SKM-1 treated with dmso at 0.1 percent for 144 hours (cell line): ENCODE measurements at regions not wholly inside any gene's neighbourhood (a gene's known extent, or its start where the extent isn't known, plus 50 kb on each side); places are given as distances from the start of the nearest gene placed in this dataset.

Experiments
- DNase-seq: peaks from one replicate; lab custom pipeline; 2025; ENCODE audit not compliant: unreplicated experiment; lab: John Stamatoyannopoulos, UW

DNA sequence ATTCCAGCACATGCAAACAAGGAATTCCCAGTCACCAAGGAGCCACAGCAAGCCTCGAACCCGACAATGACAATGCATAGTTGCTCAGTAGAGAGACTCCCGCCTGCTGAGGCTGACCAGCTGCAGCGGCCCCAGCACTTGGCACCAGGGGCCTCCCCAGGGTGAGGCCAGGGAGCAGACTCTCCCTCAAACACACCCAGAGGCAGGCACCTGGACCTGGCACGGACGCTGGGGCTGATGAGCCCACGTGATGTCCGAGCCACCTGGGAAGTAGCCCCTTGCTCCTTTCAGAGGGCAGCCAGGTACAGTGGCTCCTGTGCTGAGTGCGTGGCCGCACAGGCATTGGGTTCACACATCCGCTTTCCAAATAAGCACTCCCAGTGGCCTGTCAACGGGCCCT, 315.9 kb upstream of the TGFBR2 start:
- no peak for DNase-seq

DNA sequence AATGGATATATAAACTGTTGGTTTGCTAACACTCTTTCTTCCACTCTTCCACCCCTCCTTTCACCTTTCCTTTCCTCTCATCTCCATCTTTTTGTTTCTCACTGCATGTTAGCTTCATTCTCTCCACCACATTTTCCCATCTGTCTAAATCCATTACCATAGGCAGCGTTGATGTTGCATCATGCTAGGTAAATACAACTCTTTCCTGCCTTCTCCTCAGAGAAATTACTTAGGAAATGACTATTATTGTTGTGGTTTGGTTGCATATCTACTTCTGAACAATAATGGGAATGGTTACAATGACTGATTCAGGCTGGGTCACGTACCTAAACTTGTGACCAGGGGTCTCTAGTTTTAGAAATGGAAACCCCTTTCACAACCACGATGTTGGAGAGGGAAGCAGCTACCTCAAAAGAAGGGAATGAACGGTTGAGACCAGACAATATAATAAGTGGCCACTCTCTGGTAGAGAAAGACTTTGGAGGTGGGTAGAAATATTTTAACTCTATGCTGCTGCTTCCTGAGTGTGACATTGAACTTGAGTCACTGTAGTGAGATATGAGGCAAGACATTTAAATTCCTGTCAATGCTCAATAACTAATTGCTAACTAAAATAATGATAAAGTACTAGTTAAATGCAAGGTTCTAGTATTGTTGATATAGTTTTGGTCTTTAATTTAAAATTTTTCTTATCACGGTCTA, 314.1 kb upstream of the TGFBR2 start:
- no peak for DNase-seq

DNA sequence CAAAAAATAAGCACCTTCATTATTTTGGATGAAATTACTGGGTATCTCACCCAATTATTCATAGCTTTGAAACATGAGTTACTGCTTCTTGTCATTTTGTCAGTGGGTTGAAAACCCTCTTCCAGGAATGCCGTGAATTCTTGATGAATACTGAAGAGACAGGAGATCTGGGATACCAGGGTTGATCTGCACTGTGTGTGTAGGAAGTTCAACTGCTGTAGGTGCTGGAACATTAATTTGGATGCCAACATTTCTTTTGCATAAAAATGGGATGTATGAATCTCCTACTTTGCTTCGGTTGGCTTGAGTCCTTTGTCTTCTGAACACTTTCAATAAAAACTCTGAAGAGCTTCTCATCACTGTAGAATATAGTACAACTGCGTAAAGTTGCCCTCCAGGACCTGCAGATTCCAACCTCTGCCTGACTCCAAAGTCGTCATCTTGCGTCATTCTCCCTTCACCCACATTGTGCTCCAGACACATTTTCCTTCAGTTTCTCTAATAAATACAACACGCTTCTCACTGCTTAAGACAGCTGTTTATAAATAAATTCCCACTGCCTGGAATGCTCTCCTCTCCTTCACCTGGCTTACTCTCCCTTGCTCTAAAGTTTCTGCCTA, 312.7 kb upstream of the TGFBR2 start:
- no peak for DNase-seq

DNA sequence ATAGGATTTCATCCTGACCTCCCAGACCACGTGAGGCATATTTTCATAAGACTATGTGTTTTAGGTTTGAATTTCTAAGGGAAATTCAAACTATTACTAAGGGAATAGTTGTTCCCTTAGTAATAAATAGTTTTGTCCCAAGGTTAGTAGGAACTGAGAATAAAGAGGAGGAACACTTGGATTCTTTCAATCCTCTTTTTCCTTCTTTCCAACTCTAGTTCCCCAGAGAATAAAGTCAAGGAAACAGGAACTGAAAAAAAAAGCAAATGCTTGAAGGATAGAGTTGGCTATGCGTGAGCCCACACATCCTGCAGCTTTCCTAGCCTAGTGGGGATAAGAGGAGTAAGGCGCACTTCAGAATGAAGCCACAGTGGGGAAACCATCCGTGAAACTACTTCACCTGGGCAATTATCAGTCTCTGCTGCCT, 312.1 kb upstream of the TGFBR2 start:
- no peak for DNase-seq

DNA sequence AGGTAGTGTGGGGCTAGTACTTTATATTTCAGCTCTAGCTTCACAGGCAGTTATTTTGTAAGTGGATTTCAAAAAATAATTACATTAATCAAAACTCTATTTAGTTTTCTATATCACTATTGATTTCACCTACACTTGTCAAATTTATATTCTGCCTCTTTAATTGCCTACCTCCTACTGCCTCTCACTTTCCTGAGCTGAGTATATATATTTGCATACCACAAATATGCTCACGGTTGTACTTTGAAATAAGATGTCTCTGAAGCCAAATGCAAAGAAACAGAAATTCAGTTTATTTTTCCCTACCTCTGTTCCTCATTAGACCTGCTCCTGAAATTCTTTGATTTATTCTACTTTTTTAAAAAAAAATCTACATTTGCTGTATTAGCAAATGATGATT, 309.3 kb upstream of the TGFBR2 start:
- DNase-seq = no peak

DNA sequence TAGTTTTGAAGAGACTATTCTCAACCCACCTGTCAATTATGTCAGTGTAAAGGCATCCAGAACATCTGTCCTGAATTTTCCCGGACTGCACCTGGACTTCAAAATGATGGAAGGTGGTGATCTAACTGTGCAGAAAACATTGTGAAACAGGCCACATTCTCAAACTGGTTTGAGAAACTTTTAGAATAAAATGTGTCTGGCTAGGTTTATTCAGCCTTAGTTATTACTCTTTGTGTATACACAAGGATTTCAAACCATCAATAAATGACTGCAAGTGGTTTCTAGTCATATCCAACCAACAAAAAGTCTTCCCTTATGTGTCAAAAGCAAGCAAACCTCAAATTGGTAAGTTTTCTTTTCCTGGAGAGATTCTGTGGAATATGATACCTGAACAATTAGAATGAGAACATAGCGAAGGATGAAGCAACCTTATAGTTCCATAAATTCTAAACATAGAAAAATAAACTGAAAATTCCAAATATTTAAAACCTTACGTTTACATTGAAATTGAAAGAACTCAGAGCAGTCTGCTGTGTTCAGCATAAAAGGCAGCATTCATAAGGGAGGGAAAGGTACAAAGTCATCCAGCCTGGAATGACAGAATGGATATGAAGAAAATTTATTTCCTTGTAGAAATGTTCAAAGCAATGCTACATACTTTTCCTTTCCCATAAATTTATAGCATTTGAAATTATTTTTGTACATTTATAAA, 306.6 kb upstream of the TGFBR2 start:
- no peak for DNase-seq

DNA sequence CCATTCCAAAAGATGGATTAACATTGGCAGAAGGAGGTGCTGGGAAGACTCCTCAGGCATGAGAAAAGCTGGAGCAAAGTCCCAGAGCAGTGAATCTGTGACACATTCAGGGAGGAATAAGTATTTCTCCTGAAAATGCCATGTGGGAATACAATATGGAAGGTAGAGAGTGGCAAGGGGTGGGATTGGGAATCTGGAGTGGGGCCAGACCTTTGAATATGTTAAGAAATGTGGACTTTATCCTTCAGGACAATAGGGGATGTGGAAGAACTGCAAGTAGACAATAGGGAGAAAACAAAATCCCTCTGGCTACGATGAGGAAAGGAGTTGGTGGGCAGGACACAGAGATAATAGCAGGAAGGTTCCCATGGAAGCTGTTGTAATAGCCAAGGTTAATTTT, 305.6 kb upstream of the TGFBR2 start:
- DNase-seq = no peak

DNA sequence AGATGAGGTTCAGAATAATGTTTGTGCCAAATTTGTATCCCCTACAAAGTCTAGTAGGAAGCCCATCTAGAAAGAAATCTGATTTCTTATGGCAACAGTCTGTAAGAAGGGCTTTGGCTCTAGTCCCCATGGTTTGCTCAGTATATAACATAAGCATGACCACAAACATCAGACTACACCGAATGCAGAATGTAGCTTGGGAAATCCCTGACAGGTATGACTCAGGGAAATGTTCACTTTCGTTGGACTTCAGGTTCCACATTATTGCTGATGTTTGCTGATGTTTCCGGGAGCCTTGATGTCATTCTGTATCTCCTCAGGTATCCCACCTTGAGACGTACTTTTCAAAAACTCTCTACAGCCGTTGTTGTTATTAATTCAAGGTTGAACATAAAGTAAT, 304.4 kb upstream of the TGFBR2 start:
- no peak for DNase-seq

DNA sequence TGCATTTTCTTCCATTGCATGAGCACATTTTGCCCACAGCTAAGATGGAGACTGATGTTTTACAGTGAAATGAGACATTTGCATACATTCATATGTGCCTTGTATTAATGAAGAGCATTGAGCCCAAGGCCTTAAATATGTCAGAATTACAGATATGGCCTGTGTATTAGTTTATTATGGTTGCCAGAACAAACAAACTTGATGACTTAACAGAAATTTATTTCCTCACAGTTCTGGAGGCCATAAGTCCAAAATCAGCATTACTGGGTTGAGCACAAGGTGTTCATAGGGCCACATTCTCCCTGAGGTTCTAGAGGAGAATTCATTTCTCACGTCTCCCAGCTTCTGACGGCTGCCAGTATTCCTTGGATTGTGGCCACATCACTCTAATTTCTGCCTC, 302.6 kb upstream of the TGFBR2 start:
- DNase-seq = no peak

DNA sequence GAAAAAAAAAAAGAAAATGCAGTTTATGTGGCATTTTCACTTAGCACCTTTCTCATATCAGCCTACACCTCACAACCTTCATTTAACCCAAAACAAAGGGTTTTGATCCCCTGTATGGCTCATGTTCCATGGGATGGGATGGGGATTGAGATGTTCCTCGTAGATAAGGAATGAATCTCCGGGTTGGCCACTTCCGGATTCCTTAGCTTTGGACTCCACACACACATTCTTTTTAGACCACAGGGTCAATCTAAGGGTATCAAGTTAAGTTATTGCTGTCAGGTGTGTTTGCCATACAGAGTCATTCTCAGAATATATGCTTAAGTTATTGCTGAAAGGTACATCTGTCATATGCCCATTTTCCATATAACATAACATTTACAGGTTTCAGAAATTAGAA, 301.4 kb upstream of the TGFBR2 start:
- DNase-seq = no peak

DNA sequence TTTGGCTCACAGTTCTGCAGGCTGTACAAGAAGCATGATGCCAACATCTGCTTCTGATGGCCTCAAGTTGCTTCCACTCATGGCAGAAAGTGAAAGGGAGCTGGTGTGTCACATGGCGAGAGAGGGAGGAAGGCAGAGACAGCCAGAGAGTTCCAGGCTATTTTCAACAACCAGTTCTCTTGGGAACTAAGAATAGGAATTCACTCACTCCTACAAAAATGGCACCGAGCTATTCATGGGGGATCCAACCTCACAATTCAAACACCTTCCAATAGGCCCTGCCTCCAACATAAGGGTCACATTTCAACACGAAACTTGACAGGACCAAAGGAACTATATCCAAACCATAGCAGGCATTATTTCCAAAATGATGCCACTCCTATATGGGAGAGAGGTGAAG, 299.5 kb upstream of the TGFBR2 start:
- no peak for DNase-seq

DNA sequence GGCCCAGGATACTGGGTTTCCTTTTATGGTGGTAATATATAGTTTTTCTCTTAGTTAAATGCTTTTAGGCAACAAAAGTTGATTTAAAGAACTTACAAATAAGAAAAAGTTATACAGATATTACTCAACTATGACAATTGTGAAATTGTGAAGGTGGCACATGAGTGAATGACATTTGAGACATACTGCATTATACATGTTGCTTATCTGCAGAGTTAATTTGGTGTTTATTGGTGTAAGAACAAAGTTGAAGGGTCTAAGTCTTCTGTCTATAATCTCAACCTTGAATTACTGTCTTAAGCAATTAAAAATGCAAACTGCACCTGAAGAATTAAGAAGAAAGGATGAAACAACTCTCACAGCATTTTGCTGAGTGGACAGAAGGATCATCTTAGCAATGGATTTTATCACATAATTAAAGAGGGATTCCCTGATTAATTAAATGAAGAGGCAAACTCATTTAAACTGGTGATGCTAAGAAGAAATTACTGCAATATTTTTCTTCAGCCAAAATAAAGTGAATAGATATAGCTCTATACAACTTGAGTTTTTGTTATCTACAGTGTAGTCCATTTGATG, 298.9 kb upstream of the TGFBR2 start:
- no peak for DNase-seq

DNA sequence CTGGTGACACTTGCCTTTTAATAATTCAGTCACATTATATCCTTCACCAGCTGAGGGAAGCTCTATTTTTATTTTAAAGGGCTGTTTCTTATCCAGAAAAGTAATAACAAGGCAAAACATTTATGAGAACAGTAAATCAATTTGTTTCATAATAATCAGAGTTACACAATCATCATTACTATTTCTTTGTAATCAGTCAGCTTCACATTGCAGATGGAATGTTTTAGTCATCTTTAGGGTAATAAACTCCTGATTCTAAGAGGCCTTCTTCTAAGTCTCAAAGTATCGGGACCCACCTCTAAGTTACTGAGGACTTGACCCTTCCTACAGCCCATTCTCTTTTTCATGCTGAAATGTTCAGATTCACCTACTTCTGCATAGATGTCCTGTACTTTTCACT, 298.3 kb upstream of the TGFBR2 start:
- DNase-seq = no peak

DNA sequence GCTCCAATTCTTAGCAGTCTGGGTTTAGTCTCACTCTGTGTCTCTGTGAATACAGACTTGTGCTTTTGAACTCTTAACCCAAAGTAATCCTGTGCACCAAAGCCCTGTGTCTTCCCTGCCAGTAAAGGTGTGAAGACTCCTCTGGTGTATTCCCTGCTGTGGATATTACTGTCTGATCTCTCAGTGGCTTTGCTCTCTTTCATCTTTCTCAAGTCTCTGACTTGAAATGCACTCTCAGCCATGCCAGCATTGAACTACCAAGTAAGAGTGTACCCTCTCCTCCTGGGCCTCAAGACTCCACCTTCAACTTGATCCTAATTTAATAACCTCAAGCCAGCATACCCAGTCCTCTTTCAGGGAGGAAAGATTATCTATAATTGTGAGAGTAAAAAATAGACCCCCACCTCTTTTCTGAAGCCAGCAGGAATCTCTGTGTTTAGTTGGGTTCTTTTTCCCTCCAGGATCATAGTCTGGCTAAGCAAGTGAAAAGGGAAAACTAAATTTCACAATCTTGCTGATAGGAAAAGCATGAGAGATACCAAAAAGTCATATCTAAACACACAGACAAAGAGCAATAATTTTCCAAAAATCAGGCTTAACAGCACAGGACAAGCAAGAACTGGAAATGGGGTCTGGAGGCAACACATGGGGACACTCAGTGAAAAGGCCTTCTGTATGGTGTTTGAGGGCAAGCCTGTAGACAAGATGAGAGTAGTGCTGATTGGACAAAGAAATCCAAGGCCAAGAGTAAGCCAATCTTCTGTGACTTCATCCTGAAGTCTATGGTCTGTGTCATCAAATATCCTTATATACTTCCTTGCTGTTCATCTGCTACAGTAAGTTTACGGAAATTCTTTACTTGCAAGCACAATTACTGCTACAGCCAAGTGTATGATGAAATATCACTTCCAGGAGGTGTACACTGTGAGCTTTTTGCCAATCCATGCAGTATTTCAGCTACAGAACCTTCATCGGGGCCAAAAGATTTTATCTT, 296.1 kb upstream of the TGFBR2 start:
- no peak for DNase-seq

DNA sequence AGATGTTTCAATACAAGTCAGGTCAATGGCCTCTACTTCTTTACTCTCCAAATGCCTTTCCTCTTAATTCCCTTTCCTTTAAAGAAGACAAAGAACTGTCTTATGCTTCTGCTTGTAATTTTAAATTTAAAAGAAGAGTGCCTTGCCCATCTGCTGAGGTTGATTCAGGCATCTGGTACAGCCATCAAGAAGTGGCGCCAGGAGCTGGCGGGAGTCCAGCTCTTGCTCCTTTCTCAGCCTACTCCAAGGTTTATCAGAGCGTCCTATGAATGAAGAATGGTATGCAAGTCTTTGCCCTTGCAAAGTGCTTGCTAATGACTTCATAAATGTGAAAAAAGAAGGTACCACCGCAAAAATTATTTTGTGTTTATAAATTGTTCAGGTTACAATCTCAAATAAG, 294.6 kb upstream of the TGFBR2 start:
- no peak for DNase-seq

DNA sequence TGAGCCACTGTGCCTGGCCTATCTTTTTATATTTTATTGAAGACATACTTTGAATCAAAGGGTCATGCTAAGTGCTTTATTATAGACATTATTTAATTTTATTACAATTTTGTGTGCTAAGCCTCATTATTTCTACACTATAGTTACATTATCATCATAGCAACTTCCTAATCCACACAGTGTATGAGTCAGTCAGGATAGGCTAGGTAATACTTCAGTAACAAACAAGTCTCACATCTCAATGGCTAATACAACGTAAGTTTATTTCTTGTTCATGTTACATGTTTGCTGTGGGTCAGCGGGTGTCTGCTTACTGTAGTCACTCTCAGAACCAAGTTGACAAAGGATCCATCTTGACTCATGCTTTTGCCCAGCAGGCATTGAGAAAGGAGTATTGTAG, 292.6 kb upstream of the TGFBR2 start:
- DNase-seq = no peak

DNA sequence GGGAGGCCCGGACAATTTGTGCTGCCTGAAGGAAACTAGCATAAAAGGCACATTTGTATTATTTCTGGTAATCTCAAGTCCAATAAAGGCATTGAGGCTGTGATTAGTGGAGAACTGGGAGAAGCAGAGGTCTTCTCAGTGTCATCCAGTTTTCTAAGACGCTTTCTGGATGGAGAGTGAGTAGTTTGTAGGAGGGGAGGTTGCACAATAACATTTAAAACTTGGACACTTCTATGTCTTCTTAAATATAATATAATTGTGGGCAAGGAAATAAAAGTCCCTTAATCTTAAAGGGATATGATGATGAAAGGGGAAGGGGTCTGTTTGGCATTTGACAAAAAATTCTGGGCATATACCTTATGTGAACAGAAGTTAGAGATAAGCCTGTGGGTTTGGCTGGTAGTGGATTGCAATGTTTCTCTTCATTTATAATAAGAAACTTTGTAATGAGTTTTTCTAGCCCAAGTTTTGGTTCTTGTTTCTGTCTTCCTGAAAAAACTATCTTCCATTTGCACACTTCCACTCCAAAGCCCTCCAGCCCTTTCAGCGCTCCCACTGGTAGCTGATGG, 291.6 kb upstream of the TGFBR2 start:
- no peak for DNase-seq

DNA sequence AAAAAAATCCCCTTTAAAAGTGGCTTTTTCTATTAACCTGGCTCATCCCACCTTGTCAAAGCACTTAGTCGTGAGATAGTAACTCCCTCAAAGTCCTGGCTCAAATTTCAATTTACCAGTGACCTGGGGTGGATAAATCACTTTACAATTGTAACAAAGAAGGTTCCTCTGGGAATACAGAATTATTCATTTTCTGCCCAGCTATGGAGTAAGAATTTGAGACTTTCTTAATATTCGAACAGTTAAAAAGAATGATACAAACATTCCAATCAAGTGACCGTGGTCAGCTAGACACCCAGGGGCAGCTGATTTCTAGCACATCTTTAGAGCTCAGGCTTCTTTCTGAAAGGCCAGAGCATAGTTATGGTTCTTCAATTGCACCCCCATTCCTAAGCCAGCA, 291.0 kb upstream of the TGFBR2 start:
- no peak for DNase-seq

DNA sequence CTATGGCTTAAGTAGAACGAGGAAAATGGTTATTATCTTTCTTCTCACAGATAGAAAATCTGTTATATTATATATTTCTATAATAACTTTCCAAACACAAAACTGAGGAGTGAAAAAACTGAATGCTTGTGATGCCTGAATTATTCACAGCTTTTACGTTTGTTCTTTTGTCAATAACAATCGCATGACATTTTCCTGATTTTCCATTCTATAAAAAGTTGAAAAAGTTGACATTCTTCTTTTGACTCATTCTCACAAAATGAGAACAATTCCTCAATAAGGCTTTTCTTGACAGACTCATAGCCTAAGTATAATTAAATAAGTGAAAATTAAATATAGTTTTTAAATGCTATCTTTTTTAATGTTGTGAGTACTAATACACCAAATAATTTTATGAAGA, 288.8 kb upstream of the TGFBR2 start:
- DNase-seq = no peak

DNA sequence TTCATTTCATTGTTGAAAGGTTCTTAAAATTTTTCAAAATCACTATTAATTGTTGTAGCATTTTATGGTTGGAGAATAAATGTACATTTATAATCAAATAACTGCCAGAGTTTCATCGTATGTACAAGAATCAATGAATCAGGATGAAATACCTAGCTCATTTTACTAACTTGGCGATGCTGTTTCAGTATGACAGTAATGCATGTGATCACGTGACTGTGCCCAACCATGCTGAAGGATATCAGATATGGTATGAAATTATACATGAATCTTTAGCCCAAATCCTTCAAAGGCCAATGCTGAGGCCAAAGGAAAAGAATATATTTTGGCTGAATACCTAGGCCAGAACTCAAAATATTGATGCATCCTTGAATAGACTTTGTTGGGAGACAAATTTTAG, 288.3 kb upstream of the TGFBR2 start:
- DNase-seq = no peak

DNA sequence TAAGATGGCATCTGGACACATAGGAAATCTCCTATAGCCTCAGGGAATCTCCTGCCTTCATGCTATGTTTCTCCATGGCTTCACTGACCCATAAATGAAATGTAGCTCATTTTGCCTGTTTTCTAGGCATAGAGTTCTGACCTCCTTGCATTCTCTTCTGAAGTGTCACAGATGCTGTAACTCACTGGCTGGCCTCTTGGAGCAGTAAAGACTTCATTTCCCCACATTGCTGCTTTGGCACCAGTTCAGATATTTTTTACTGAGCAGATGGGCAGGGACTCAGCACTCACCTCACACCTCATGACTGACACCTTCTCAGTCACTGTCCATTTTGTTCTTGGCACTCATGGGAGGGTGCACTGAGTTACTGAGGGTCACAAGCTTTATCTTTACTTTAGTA, 286.7 kb upstream of the TGFBR2 start:
- DNase-seq = peak; percentile 4
